CD4-positive, alpha-beta T cell (primary cell): ENCODE measurements at regions not wholly inside any gene's neighbourhood (a gene's known extent, or its start where the extent isn't known, plus 50 kb on each side); places are given as distances from the start of the nearest gene placed in this dataset.

ENCODE experiments used
- ATAC-seq: fragments of 200-7000 bp; cut with Tn5 transposase; one replicate; pipeline ENCODE4 v1.10.0; 2022; ENCODE audit warnings: mild to moderate bottlenecking; ENCODE audit not compliant: poor library complexity
- CTCF ChIA-PET: fragments of 350-600 bp; sonication (Branson Sonifier 250); formaldehyde crosslinking; loops from one replicate; lab custom pipeline; 2021; ENCODE audit warnings: antibody characterized with exemption, inconsistent platforms; lab: Charles Lee
- POLR2A ChIA-PET: fragments of 350-600 bp; sonication (Branson Sonifier 250); formaldehyde crosslinking; loops from one replicate; lab custom pipeline; 2021; ENCODE audit warnings: antibody characterized with exemption, inconsistent platforms; lab: Charles Lee
- DNase-seq, 14 experiments: peaks; one replicate each; pipeline ENCODE4 v3.0.0-alpha.2; 2013 to 2020; ENCODE audit warnings: mixed read lengths in 2 of 14
- H3K27ac ChIP-seq, 2 donors: one replicate each; pipeline versions ENCODE4 v1.5.1 to v1.7.0; 2013; ENCODE audit warnings: low read length in 2 of 2, low read depth in 1 of 2, mild to moderate bottlenecking in 1 of 2
- H3K27me3 ChIP-seq, 2 experiments: 1 replicate in 1 of 2; 2 replicates in 1 of 2; pipeline versions ENCODE4 v1.6.1 to v1.7.0; 2013; ENCODE audit warnings: low read length in 2 of 2, control low read depth in 1 of 2, mild to moderate bottlenecking in 1 of 2, moderate library complexity in 1 of 2; ENCODE audit not compliant: insufficient read depth in 2 of 2, control insufficient read depth in 1 of 2
- H3K36me3 ChIP-seq: one replicate; pipeline ENCODE4 v1.6.1; 2013; ENCODE audit warnings: low read length, control low read depth; ENCODE audit not compliant: insufficient read depth
- H3K4me1 ChIP-seq: one replicate; pipeline ENCODE4 v1.6.1; 2013; ENCODE audit warnings: low read length, control low read depth; ENCODE audit not compliant: insufficient read depth
- H3K4me3 ChIP-seq: one replicate; pipeline ENCODE4 v1.5.1; 2013; ENCODE audit warnings: mild to moderate bottlenecking, low read length, moderate library complexity
- H3K9me3 ChIP-seq, 2 experiments: 1 replicate in 1 of 2; 2 replicates in 1 of 2; pipeline versions ENCODE4 v1.6.1 to v1.7.0; 2013; ENCODE audit warnings: low read length in 2 of 2, mild to moderate bottlenecking in 2 of 2, control low read depth in 1 of 2, moderate library complexity in 1 of 2; ENCODE audit not compliant: control insufficient read depth in 1 of 2, insufficient read depth in 1 of 2
- H3K27ac Mint-ChIP-seq: one replicate; pipeline ENCODE4 v1.8.0; 2020; ENCODE audit warnings: mixed read lengths
- H3K27me3 Mint-ChIP-seq: one replicate; pipeline ENCODE4 v1.8.0; 2021; ENCODE audit warnings: mixed read lengths
- H3K36me3 Mint-ChIP-seq: one replicate; pipeline ENCODE4 v1.8.0; 2021; ENCODE audit warnings: low read depth, mixed read lengths
- H3K4me1 Mint-ChIP-seq: one replicate; pipeline ENCODE4 v1.8.0; 2021; ENCODE audit warnings: low read depth, mixed read lengths
- H3K4me3 Mint-ChIP-seq: one replicate; pipeline ENCODE4 v1.8.0; 2020; ENCODE audit warnings: mild to moderate bottlenecking, mixed read lengths
- H3K9me3 Mint-ChIP-seq: one replicate; pipeline ENCODE4 v1.8.0; 2020; ENCODE audit warnings: mixed read lengths
- CTCF ChIP-seq: fragments of 200-600 bp; IDR thresholded peaks from one replicate; pipeline ENCODE4 v1.8.0; 2022; ENCODE audit warnings: antibody characterized with exemption, mild to moderate bottlenecking
- intact Hi-C, 2 experiments: fragments of 100-400 bp; cut with DNase I in 1 of 2; cut with micrococcal nuclease in 1 of 2; formaldehyde crosslinking; loops; one replicate each; pipeline versions ENCODE4 v1.15.1 to v1.9.0; 2023 to 2025; cut with DNase I, micrococcal nuclease

GRCh38 chr21:34255073-34255472 lies 108.7 kb upstream of the KCNE2 start:
- H3K36me3 ChIP-seq: no peaks in the 10 kb centered on the region
- H3K27me3 ChIP-seq: no peaks in the 10 kb centered on the region
- no peak for DNase-seq
- CTCF ChIA-PET: no interaction called here
- H3K4me3 ChIP-seq: no peak overlapping the region
- Mint-ChIP-seq H3K27me3 (no peaks in the 10 kb centered on the region), H3K4me3 (no peak overlapping the region), H3K4me1 (no peaks in the 10 kb centered on the region), H3K9me3 (peaks cover 23% of the 10 kb centered on the region), H3K27ac (no peak overlapping the region), H3K36me3 (no peaks in the 10 kb centered on the region)
- no peak overlapping the region for H3K27ac ChIP-seq
- intact Hi-C loops: loop anchor here in 1 of 2 experiments (10.0 kb wide), 1 partner anchor 60 kb away; no protein-coding TSS in a partner anchor
- H3K9me3 ChIP-seq: peaks cover 0 to 13% of the 10 kb centered on the region in 2 experiments
- no peak for TF ChIP-seq CTCF
- no peaks in the 10 kb centered on the region for H3K4me1 ChIP-seq
- POLR2A ChIA-PET: no interaction called here
- no peak for ATAC-seq

GRCh38 chr21:34260277-34261008 lies 103.4 kb upstream of the KCNE2 start:
- Mint-ChIP-seq H3K27ac (no peak overlapping the region), H3K9me3 (peaks cover 13% of the 10 kb centered on the region), H3K4me3 (no peak overlapping the region), H3K4me1 (no peaks in the 10 kb centered on the region), H3K27me3 (no peaks in the 10 kb centered on the region), H3K36me3 (no peaks in the 10 kb centered on the region)
- Histone ChIP-seq H3K27me3 (no peaks in the 10 kb centered on the region), H3K4me3 (no peak overlapping the region), H3K4me1 (no peaks in the 10 kb centered on the region), H3K36me3 (no peaks in the 10 kb centered on the region), H3K9me3 (peaks cover 3 to 4% of the 10 kb centered on the region in 2 experiments), H3K27ac (no peak overlapping the region)
- no peak for TF ChIP-seq CTCF
- DNase-seq (no peak), ATAC-seq (no peak)
- intact Hi-C loops: no loop called here
- ChIA-PET POLR2A (no interaction called here), CTCF (interaction anchor here (1.4 kb wide), 1 partner anchor 13 kb away, joined by 3 read pairs; no protein-coding TSS in a partner anchor)

- Histone ChIP-seq H3K9me3 (peaks cover 0 to 4% of the 10 kb centered on the region in 2 experiments), H3K36me3 (no peaks in the 10 kb centered on the region), H3K27me3 (no peaks in the 10 kb centered on the region), H3K27ac (no peak overlapping the region), H3K4me3 (no peak overlapping the region), H3K4me1 (no peaks in the 10 kb centered on the region)
- Mint-ChIP-seq H3K27ac (no peak overlapping the region), H3K27me3 (no peaks in the 10 kb centered on the region), H3K36me3 (no peaks in the 10 kb centered on the region), H3K4me1 (no peaks in the 10 kb centered on the region), H3K4me3 (no peak overlapping the region), H3K9me3 (peaks cover 11% of the 10 kb centered on the region)
- CTCF ChIA-PET: interaction anchor here (1.4 kb wide), 1 partner anchor 11 kb away, joined by 3 read pairs; no protein-coding TSS in a partner anchor
- intact Hi-C loops: no loop called here
- no peak for ATAC-seq
- no peak for TF ChIP-seq CTCF
- POLR2A ChIA-PET: no interaction called here
- no peak for DNase-seq
Measured at GRCh38 chr21:34261841-34262468, 101.9 kb upstream of the KCNE2 start.
